Tibial nerve (tissue), 4 donors: ENCODE measurements at regions not wholly inside any gene's neighbourhood (a gene's known extent, or its start where the extent isn't known, plus 50 kb on each side); places are given as distances from the start of the nearest gene placed in this dataset.

Experiments used
- EP300 ChIP-seq, 2 donors: sonication (generic); formaldehyde crosslinking; IDR thresholded peaks; one replicate each; pipeline ENCODE4 v1.6.1; 2017; ENCODE audit warnings: antibody characterized with exemption in 2 of 2, mild to moderate bottlenecking in 1 of 2
- POLR2A ChIP-seq, 2 donors: fragments of 450-650 bp; IDR thresholded peaks; one replicate each; pipeline ENCODE4 v1.6.1; 2017; ENCODE audit warnings: antibody characterized with exemption in 2 of 2, mild to moderate bottlenecking in 2 of 2, moderate library complexity in 2 of 2
- TF ChIP-seq, protein P1 (sequence below), 5 experiments: fragments of 200-600 bp in 3 of 5; fragments of 450-650 bp in 2 of 5; sonication (generic) in 3 of 5; IDR thresholded peaks; one replicate each; pipeline ENCODE4 v1.5.1; 2016 to 2019; ENCODE audit warnings: antibody characterized with exemption in 5 of 5, mild to moderate bottlenecking in 3 of 5, moderate library complexity in 2 of 5

DNA sequence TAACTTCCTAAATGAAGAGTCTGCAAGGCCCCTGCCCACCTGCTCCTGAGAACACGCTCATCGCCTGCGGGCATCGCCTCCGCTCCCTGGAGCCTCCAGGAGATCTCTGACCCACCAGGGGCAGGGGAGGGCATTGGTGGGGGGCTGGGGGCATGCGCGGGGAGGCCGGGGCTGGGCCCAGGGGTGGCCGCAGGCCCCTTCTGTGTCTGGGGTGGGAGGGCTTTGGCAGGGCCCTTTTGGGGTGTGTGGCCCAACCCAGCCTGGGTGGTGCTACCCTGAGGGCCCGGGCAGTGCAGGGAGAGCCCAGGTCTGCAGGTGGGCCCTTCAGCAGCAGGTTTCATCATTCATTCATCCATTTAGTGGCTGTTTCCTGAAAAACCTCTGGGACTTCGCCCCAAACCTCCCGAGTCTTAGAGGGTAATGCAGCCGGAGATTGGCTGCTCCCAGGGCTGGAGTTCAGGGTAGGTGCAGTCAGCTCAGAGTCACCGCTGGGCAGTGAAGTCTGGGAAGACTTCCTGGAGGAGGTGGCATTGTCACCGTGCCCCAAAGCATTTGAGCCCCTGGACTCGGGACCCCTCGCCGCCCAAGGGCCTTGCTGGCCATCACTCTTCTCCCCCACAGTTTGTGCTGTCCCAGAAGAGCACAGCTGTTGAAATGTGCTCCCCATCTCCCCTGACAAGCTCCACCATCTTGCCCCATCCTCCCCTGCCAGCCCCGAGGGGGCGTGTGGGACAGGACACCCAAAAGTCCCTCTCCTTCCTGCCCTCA is 255.1 kb downstream of the PARP8 start:
- TF ChIP-seq, protein P1, sequence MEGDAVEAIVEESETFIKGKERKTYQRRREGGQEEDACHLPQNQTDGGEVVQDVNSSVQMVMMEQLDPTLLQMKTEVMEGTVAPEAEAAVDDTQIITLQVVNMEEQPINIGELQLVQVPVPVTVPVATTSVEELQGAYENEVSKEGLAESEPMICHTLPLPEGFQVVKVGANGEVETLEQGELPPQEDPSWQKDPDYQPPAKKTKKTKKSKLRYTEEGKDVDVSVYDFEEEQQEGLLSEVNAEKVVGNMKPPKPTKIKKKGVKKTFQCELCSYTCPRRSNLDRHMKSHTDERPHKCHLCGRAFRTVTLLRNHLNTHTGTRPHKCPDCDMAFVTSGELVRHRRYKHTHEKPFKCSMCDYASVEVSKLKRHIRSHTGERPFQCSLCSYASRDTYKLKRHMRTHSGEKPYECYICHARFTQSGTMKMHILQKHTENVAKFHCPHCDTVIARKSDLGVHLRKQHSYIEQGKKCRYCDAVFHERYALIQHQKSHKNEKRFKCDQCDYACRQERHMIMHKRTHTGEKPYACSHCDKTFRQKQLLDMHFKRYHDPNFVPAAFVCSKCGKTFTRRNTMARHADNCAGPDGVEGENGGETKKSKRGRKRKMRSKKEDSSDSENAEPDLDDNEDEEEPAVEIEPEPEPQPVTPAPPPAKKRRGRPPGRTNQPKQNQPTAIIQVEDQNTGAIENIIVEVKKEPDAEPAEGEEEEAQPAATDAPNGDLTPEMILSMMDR (IDR thresholded peaks at IDR 0.05) = no peak
- TF ChIP-seq POLR2A (IDR thresholded peaks at IDR 0.05) = no peak
- no peak for TF ChIP-seq EP300 (IDR thresholded peaks at IDR 0.05)
